PFSK-1 (cell line): ENCODE measurements at regions not wholly inside any gene's neighbourhood (a gene's known extent, or its start where the extent isn't known, plus 50 kb on each side); places are given as distances from the start of the nearest gene placed in this dataset.

Experiments
- FOXP2 ChIP-seq: optimal IDR thresholded peaks from 2 replicates; pipeline ENCODE3; 2011; ENCODE audit warnings: borderline replicate concordance, control low read depth, inconsistent platforms; ENCODE audit not compliant: insufficient read depth; ENCODE audit errors: extremely low read length, extremely low read depth
- POLR2AphosphoS5 ChIP-seq: IDR thresholded peaks from 2 replicates; pipeline ENCODE4 v1.6.1; 2012; ENCODE audit warnings: low read depth, mild to moderate bottlenecking, control low read depth, low read length, moderate library complexity
- SIN3A ChIP-seq: IDR thresholded peaks from 2 replicates; pipeline ENCODE4 v1.6.1; 2012; ENCODE audit warnings: mild to moderate bottlenecking, low read length, moderate library complexity, borderline replicate concordance; ENCODE audit not compliant: insufficient read depth
- TAF1 ChIP-seq: IDR thresholded peaks from 2 replicates; pipeline ENCODE4 v1.6.1; 2012; ENCODE audit warnings: low read length, control low read depth, borderline replicate concordance; ENCODE audit not compliant: insufficient read depth
- TF ChIP-seq, protein P1 (sequence below), 2 experiments: IDR thresholded peaks; 2 replicates each; pipeline versions ENCODE4 v1.6.1 to v1.8.0; 2011 to 2012; ENCODE audit warnings: low read depth in 2 of 2, low read length in 2 of 2, control low read depth in 1 of 2, inconsistent platforms in 1 of 2, mild to moderate bottlenecking in 1 of 2, moderate library complexity in 1 of 2; ENCODE audit not compliant: insufficient read depth in 1 of 2

DNA sequence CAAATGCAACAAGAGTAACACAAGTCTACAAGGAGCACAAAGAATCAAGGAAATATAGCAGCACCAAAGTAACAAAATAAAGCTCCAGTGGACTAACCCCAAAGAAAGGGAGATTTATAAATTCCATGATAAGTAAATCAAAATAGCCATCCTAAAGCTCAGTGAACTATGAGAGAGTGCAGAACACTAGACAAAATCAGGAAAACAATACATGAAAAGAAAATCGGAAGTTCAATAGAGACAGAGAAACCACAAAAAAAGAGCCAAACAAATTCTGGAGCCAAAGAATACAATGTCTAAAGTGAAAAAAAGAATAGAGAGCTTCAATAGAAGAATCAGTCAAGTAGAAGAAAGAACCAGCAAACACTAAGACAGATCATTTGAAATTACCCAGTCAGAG, 247.3 kb upstream of the TENT5A start:
- TF ChIP-seq FOXP2 (no peak), TAF1 (no peak), SIN3A (no peak), POLR2AphosphoS5 (no peak)
- TF ChIP-seq, protein P1, sequence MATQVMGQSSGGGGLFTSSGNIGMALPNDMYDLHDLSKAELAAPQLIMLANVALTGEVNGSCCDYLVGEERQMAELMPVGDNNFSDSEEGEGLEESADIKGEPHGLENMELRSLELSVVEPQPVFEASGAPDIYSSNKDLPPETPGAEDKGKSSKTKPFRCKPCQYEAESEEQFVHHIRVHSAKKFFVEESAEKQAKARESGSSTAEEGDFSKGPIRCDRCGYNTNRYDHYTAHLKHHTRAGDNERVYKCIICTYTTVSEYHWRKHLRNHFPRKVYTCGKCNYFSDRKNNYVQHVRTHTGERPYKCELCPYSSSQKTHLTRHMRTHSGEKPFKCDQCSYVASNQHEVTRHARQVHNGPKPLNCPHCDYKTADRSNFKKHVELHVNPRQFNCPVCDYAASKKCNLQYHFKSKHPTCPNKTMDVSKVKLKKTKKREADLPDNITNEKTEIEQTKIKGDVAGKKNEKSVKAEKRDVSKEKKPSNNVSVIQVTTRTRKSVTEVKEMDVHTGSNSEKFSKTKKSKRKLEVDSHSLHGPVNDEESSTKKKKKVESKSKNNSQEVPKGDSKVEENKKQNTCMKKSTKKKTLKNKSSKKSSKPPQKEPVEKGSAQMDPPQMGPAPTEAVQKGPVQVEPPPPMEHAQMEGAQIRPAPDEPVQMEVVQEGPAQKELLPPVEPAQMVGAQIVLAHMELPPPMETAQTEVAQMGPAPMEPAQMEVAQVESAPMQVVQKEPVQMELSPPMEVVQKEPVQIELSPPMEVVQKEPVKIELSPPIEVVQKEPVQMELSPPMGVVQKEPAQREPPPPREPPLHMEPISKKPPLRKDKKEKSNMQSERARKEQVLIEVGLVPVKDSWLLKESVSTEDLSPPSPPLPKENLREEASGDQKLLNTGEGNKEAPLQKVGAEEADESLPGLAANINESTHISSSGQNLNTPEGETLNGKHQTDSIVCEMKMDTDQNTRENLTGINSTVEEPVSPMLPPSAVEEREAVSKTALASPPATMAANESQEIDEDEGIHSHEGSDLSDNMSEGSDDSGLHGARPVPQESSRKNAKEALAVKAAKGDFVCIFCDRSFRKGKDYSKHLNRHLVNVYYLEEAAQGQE (IDR thresholded peaks at IDR 0.05; ENCODE audit: insufficient read depth in 1 of 2, low read depth in 2 of 2, low read length in 2 of 2): no peak

DNA sequence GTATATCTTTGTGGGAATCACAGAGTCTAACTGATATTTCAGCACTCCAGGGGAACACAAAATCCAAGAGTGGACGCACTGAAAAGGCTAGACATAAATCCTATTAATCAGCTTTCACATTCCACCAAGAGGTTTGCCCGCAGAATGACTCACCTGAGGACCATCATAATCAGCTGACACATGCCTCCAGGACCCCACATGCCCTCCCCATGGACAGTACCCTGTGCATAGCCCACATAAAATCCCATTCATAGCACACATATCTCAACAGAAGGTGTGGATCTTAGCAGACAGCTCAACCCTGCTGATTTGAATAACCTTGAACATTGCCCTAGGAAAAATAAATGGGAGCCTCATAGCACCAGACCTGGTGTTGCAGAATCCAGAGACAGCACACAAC, 246.8 kb upstream of the TENT5A start:
- TF ChIP-seq FOXP2: no peak
- no peak for TF ChIP-seq TAF1
- TF ChIP-seq POLR2AphosphoS5: no peak

DNA sequence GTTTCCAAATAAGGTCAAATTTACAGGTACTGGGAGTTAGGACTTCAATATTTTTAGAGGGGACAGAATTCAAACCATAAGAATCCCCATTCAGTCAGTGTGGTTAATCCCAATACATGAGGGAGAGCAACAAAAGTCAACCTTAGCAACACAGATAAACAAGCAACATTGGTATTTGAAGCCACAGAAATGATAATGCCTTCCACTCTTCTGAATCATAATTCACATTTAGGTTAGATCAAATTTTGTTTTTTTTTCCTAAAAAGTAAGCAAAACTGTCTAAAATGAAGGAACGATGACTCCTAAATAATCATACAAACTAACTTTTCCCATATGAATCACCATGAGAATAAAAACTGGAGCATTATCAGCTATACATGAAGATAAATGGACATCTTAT, 246.0 kb upstream of the TENT5A start:
- TF ChIP-seq FOXP2: no peak
- TF ChIP-seq, protein P1 (IDR thresholded peaks at IDR 0.05; ENCODE audit: insufficient read depth in 1 of 2, low read depth in 2 of 2, low read length in 2 of 2): no peak
- TF ChIP-seq SIN3A: no peak
- TF ChIP-seq POLR2AphosphoS5: no peak
- no peak for TF ChIP-seq TAF1

DNA sequence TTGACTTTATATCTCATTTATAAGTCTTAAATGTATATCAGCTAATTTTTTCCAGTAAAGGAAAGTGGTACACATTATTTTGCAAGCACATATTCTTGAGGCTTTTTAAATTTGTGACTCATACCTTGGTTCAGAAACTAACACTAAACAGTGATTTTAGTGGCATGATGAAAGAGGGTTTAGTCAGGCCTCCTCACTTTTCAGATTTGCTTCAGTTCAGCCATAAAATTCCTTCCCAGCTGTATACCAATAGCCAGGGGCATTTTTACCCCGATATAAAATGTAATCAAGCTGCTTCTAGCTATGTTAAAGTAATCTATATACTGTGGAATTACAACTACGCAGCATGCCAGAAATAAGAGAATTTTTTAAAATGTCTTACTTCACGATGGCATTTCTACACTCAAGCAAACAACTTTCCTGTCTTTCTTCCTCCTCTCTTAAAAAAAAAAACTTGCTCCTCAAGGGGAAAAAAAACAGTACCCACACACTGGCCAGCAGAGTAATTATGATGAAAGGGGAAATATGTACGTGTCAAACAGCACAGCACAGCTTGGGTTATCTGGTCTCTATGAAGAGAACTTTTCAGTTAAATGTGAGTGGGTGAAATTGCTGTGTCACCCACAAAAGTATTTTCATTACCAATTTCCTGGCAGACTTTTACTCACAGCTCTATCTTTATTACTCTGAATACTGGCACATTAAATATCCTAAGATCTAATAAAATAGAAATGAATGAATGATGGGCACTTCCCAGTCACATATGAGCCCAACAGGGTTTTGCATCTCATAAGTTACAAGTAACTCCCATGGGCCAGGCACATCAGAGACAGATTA, 244.8 kb upstream of the TENT5A start:
- TF ChIP-seq FOXP2: no peak
- no peak for TF ChIP-seq SIN3A
- TF ChIP-seq, protein P1 (IDR thresholded peaks at IDR 0.05; ENCODE audit: insufficient read depth in 1 of 2, low read depth in 2 of 2, low read length in 2 of 2): no peak
- TF ChIP-seq TAF1: no peak

DNA sequence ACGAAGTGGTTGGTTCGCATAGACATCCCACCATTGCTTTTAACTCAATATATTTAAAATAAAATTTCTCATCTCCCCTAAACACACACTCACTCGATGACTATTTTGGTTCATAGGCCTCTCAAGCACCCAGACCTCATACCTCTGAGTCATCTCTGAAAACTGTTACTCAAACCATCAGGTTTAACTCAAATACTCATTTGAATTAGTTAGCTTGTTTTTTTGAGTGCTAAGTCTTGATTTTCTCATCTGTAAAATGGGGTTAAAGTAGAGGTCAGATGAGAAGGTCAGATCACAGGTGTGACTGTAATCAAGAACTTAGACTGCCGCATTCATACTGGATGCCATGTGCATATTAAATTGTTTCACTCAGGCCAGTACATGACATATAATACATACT, 243.9 kb upstream of the TENT5A start:
- TF ChIP-seq TAF1: no peak
- TF ChIP-seq SIN3A: no peak
- no peak for TF ChIP-seq FOXP2
- no peak for TF ChIP-seq POLR2AphosphoS5
- TF ChIP-seq, protein P1 (IDR thresholded peaks at IDR 0.05; ENCODE audit: insufficient read depth in 1 of 2, low read depth in 2 of 2, low read length in 2 of 2): no peak
